ENCODE measurements at regions not wholly inside any gene's neighbourhood (a gene's known extent, or its start where the extent isn't known, plus 50 kb on each side); places are given as distances from the start of the nearest gene placed in this dataset.
"Not testable (repeated sequence)": the region's sequence is repeated elsewhere in the genome, so short reads cannot be mapped to it uniquely, and the experiment has no call there.

- in situ Hi-C loops (cut with MboI; ENCODE audit: low sequenced_read_pairs) (no loop called here), intact Hi-C loops (cut with micrococcal nuclease) (no loop called here), dilution Hi-C loops (cut with HindIII; ENCODE audit: low sequenced_read_pairs, unreplicated experiment) (no loop called here)
- H2BK120ac ChIP-seq (ENCODE audit: low read depth, low read length) = no peak overlapping the region
- DNase-seq (no peak), ATAC-seq (ENCODE audit: low read depth) (no peak)
- H3K4me1 ChIP-seq (ENCODE audit: control insufficient read depth, insufficient read depth, low read length) = no peaks in the 10 kb centered on the region
- H4K5ac ChIP-seq (ENCODE audit: low read depth, low read length) = no peak overlapping the region
- POLR2A ChIA-PET (ENCODE audit: unreplicated experiment) = no interaction called here
- no peak overlapping the region for H3K56ac ChIP-seq (ENCODE audit: extremely low read depth, insufficient read depth, low read length)
- no peak overlapping the region for H3K18ac ChIP-seq (ENCODE audit: low read depth, low read length)
- no peaks in the 10 kb centered on the region for H3K79me1 ChIP-seq (ENCODE audit: low read depth in 1 of 2, low read length in 2 of 2)
- no peak overlapping the region for H3K23ac ChIP-seq (ENCODE audit: low read depth, low read length)
- H4K20me1 ChIP-seq (ENCODE audit: insufficient read depth, low read length) = no peaks in the 10 kb centered on the region
- BruUV-seq (replicated peaks) = no TSS peak
- no peak overlapping the region for H3K4me3 ChIP-seq (ENCODE audit: insufficient read depth, low read depth, low read length)
- H2AK5ac ChIP-seq (ENCODE audit: low read depth, low read length) = no peak overlapping the region
- H3K4me2 ChIP-seq (ENCODE audit: low read depth, low read length) = no peak overlapping the region
- H3K36me3 ChIP-seq (ENCODE audit: control insufficient read depth, insufficient read depth, low read length) = no peaks in the 10 kb centered on the region
- H3K9me1 ChIP-seq (ENCODE audit: insufficient read depth, low read length) = no peaks in the 10 kb centered on the region
- TF ChIP-seq CTCF (conservative IDR thresholded peaks at IDR 0.05; ENCODE audit: low read depth, low read length) (no peak), RAD21 (IDR thresholded peaks at IDR 0.05; ENCODE audit: low read length) (no peak)
- H2AK9ac ChIP-seq (replicated peaks; ENCODE audit: low read depth, low read length, poor library complexity) = no peak overlapping the region
- no peak overlapping the region for H2BK15ac ChIP-seq (ENCODE audit: low read depth, low read length)
- no peak overlapping the region for H2BK5ac ChIP-seq (ENCODE audit: low read depth, low read length, poor library complexity, severe bottlenecking)
- H3K27ac ChIP-seq (ENCODE audit: insufficient read depth, low read length) = no peak overlapping the region
- no peak overlapping the region for H3K9ac ChIP-seq (ENCODE audit: low read depth, low read length)
- H2AFZ ChIP-seq (replicated peaks; ENCODE audit: low read length, poor library complexity) = no peak overlapping the region
- no peak overlapping the region for H4K91ac ChIP-seq (ENCODE audit: insufficient read depth, low read depth, low read length)
- no peak overlapping the region for H3K4ac ChIP-seq (ENCODE audit: low read depth, low read length)
- CTCF ChIA-PET = no interaction called here
- no peaks in the 10 kb centered on the region for H3K27me3 ChIP-seq (ENCODE audit: control insufficient read depth, insufficient read depth, low read length)
- no peaks in the 10 kb centered on the region for H3K9me3 ChIP-seq (ENCODE audit: control insufficient read depth, insufficient read depth, low read length)
- H4K8ac ChIP-seq (ENCODE audit: low read depth in 2 of 2, low read length in 2 of 2) = no peak overlapping the region
- H3K14ac ChIP-seq (replicated peaks; ENCODE audit: low read depth, low read length) = no peak overlapping the region
- no peak overlapping the region for H2BK20ac ChIP-seq (ENCODE audit: low read depth, low read length)
Observed at GRCh38 chr13:64568748-64569147, 2661.4 kb downstream of the PCDH9 start.

DNA sequence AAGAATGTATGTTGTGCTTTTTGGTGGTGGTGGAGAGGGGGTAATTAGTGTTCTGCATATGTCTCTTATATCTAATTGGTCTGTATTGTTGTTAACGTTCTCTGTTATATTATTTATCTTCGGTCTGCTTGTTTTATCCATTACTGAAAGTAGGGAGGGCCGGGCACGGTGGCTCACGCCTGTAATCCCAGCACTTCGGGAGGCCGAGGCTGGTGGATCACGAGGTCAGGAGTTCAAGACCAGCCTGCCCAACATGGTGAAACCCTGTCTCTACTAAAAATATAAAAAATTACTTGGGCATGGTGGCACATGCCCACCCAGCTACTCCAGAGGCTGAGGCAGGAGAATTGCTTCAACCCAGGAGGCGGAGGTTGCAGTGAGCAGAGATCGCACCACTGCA, 2672.1 kb downstream of the PCDH9 start:
- BruUV-seq (replicated peaks); H4K8ac ChIP-seq (ENCODE audit: low read depth in 2 of 2, low read length in 2 of 2); H3K9ac ChIP-seq (ENCODE audit: low read depth, low read length); CTCF ChIA-PET; DNase-seq; H3K4ac ChIP-seq (ENCODE audit: low read depth, low read length); H2BK120ac ChIP-seq (ENCODE audit: low read depth, low read length); intact Hi-C loops (cut with micrococcal nuclease); H3K18ac ChIP-seq (ENCODE audit: low read depth, low read length); H3K36me3 ChIP-seq (ENCODE audit: control insufficient read depth, insufficient read depth, low read length); H4K5ac ChIP-seq (ENCODE audit: low read depth, low read length); H3K27me3 ChIP-seq (ENCODE audit: control insufficient read depth, insufficient read depth, low read length); H3K9me3 ChIP-seq (ENCODE audit: control insufficient read depth, insufficient read depth, low read length); H3K9me1 ChIP-seq (ENCODE audit: insufficient read depth, low read length); H3K27ac ChIP-seq (ENCODE audit: insufficient read depth, low read length); H2AFZ ChIP-seq (replicated peaks; ENCODE audit: low read length, poor library complexity); H4K20me1 ChIP-seq (ENCODE audit: insufficient read depth, low read length); H3K4me3 ChIP-seq (ENCODE audit: insufficient read depth, low read depth, low read length); H3K14ac ChIP-seq (replicated peaks; ENCODE audit: low read depth, low read length); H2AK5ac ChIP-seq (ENCODE audit: low read depth, low read length); H3K4me1 ChIP-seq (ENCODE audit: control insufficient read depth, insufficient read depth, low read length); H4K91ac ChIP-seq (ENCODE audit: insufficient read depth, low read depth, low read length); H3K79me1 ChIP-seq (ENCODE audit: low read depth in 1 of 2, low read length in 2 of 2); in situ Hi-C loops (cut with MboI; ENCODE audit: low sequenced_read_pairs); H2BK15ac ChIP-seq (ENCODE audit: low read depth, low read length); POLR2A ChIA-PET (ENCODE audit: unreplicated experiment); dilution Hi-C loops (cut with HindIII; ENCODE audit: low sequenced_read_pairs, unreplicated experiment); ATAC-seq (ENCODE audit: low read depth); H2BK20ac ChIP-seq (ENCODE audit: low read depth, low read length); H2BK5ac ChIP-seq (ENCODE audit: low read depth, low read length, poor library complexity, severe bottlenecking); H3K4me2 ChIP-seq (ENCODE audit: low read depth, low read length); H2AK9ac ChIP-seq (replicated peaks; ENCODE audit: low read depth, low read length, poor library complexity); H3K23ac ChIP-seq (ENCODE audit: low read depth, low read length); H3K56ac ChIP-seq (ENCODE audit: extremely low read depth, insufficient read depth, low read length): not testable (repeated sequence)
- no CpG with 5 or more reads among the region's 10 CpGs for WGBS, 2 experiments (ENCODE audit: extremely low coverage in 2 of 2, insufficient read length in 1 of 2)
